GM12891 (cell line): ENCODE measurements at regions not wholly inside any gene's neighbourhood (a gene's known extent, or its start where the extent isn't known, plus 50 kb on each side); places are given as distances from the start of the nearest gene placed in this dataset.
"Not testable (repeated sequence)": the region's sequence is repeated elsewhere in the genome, so short reads cannot be mapped to it uniquely, and the experiment has no call there.

Experiments
- PAX5 ChIP-seq: IDR thresholded peaks from 2 replicates; pipeline ENCODE4 v1.6.1; 2011; ENCODE audit warnings: low read length, moderate library complexity, mild to moderate bottlenecking; ENCODE audit not compliant: insufficient read depth, severe bottlenecking
- POLR2A ChIP-seq: IDR thresholded peaks from 2 replicates; pipeline ENCODE4 v1.6.1; 2011; ENCODE audit warnings: low read depth, low read length, control low read depth
- POLR2AphosphoS5 ChIP-seq: IDR thresholded peaks from 2 replicates; pipeline ENCODE4 v1.6.1; 2011; ENCODE audit warnings: low read depth, low read length, control low read depth
- SPI1 ChIP-seq: IDR thresholded peaks from 2 replicates; pipeline ENCODE4 v1.6.1; 2011; ENCODE audit warnings: low read depth, low read length, control low read depth
- TAF1 ChIP-seq: IDR thresholded peaks from 2 replicates; pipeline ENCODE4 v1.6.1; 2011; ENCODE audit warnings: low read depth, low read length, control low read depth

- TF ChIP-seq TAF1, POLR2AphosphoS5, SPI1, POLR2A, PAX5: not testable (repeated sequence)
Measured at GRCh38 chr19:14289810-14290209, 83.8 kb upstream of the ADGRL1 start.
